CD4-positive, alpha-beta T cell treated with Interleukin-4 for 4 hours (primary cell): ENCODE measurements at regions not wholly inside any gene's neighbourhood (a gene's known extent, or its start where the extent isn't known, plus 50 kb on each side); places are given as distances from the start of the nearest gene placed in this dataset.
A peak's percentile ranks its signal among the peaks of the same experiment; 100 is the strongest.
"Not testable (repeated sequence)": the region's sequence is repeated elsewhere in the genome, so short reads cannot be mapped to it uniquely, and the experiment has no call there.

Experiments
- DNase-seq: peaks from one replicate; pipeline ENCODE4 v3.0.0-alpha.2; 2020

DNA sequence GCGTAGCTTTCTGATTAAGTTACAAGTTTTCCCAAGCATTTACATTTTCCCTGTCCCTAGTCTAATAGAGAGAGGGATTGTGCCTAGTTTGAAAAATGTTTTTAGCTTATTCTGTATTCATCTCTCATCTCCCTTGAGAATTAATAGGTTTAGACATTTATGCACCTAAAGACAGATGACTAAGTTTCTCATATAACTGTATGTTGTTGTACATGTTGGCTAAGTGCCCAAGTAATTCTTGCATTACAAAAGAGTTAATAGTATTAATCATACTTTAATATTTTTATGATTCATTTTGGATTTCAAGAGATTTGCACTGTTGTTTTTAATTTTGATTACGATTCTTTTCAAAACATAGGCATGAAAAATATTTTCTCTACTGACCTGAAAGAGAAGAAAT is 109.0 kb upstream of the TBL1XR1 start:
- no peak for DNase-seq

GRCh38 chr3:177307391-177307790 is 110.1 kb upstream of the TBL1XR1 start:
- no peak for DNase-seq

DNA sequence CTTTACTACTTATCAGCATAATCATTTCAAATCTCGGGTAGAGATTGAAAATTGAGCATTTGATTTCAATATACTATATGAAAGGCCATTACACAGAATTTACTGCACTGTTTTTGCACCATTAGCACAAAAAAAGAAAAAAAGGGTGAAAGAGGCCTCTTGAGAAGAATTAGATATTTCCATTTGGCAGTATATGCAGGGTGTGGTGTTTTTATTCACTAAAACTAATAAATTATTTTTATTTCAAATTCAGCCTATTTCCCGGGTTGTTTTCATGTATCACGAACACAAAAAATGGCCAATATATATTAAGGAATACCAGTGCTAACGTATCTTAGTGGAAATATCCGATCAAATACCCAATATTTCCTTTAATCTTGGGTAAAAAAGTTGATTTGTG is 110.5 kb upstream of the TBL1XR1 start:
- no peak for DNase-seq

GRCh38 chr3:177308286-177308685 is 111.0 kb upstream of the TBL1XR1 start:
- DNase-seq = no peak

DNA sequence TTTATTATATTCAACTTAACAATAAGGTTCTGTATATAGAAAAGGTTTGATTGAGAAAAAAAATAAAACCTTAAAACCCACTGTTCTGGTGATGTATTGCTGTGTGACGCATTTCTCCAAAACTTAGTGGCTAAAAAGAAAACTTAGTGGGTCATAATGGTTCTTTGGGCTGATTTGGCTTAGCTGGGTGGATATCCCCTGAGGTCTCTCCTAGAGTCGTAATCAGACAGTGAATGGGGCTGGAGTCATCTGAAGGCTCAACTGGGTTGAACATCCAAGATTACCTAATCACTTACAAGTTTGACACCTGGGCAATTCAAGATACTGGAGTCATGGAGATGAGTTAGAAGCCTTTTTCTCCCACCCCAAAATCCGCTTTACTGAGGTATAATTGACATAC is 111.6 kb upstream of the TBL1XR1 start:
- no peak for DNase-seq

DNA sequence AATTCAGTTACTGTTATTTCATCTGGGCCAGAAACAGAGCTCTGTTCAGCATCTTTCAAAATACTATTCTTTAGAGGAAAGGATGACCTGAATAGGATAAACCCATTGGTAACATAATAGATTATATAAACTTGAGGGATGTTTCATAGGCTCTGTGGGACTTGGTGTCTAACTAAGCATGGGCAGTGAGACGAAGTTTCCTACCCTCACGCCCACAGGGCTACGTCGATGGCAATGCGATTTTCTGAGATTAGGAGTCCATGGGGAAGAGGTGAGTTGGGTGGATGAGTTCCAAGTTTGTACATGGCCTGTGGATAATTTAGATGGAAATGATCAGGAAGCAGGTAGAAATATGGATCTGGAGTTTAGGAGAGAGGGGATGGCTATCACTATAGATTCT is 115.2 kb upstream of the TBL1XR1 start:
- DNase-seq = no peak

DNA sequence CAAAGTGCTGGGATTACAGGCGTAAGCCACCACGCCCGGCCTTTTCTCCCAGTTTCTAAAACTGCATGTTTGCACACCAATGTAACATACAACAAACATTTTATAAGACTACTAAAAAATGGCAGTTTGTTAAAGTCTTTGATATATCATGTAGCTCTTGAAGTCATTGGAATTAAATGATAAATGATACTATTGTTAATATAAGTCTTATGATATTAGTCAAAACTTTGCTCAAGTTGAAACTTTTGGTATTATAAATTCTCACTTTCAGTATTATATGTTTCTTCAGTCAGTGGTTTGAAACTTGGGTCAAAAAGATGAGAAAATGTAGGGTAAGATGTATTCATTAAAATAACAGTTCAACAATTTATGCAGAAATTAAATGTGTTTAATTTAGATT is 117.6 kb upstream of the TBL1XR1 start:
- no peak for DNase-seq

DNA sequence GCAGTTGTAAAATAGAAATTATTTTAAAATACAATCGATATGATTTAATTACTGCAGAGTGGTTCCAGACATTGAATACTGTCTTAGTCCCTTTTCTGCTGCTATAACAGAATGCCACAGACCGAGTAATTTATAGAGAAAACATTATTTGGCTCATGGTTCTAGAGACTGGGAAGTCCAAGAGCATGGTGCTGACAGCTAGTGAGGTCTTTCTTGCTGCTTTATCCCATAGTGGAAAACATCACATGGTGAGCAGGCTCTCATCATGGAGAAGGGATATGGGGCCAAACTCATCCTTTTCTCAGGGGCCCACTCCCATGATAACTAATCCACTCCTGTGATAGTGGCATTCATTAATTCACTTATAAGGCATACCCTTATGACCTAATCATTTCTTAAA is 120.0 kb upstream of the TBL1XR1 start:
- no peak for DNase-seq

DNA sequence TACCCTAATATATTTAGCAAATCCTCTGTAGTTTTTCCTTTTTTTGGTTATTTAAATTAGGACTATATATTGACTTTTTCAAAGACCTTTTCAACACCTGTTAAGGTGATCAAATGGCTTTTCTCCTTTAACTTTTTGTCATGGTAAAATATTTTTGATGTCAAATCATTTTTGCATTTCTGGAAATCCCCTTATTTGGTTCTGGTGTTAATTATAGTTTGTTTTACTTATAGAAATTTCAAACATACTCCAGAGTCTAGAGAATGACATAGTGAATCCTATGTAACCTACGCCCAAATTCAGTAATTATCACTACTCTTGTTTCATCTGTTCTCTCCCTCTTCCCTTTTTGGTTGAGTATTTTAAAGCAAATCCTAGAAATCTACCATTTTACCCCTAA is 121.3 kb upstream of the TBL1XR1 start:
- no peak for DNase-seq

- no peak for DNase-seq
Measured at GRCh38 chr3:177320765-177321247, 123.5 kb upstream of the TBL1XR1 start.

DNA sequence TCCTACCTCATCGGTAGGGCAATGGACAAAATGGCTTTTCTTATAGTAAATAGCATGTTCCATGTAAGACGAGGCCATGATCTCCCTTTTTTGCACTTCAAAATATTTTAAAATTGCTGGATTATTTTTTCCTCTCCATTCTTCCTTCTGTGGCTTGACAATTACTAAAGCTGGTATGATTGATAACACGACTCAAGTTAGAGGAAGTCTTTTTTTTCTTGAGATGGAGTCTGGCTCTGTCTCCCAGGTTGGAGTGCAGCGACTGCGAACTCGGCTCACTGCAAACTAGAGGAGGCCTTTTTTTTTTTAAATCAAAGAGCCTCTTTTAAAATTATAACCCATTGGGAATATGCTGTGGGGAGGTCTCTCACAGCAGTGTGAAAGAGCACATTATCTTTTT is 124.5 kb upstream of the TBL1XR1 start:
- no peak for DNase-seq

DNA sequence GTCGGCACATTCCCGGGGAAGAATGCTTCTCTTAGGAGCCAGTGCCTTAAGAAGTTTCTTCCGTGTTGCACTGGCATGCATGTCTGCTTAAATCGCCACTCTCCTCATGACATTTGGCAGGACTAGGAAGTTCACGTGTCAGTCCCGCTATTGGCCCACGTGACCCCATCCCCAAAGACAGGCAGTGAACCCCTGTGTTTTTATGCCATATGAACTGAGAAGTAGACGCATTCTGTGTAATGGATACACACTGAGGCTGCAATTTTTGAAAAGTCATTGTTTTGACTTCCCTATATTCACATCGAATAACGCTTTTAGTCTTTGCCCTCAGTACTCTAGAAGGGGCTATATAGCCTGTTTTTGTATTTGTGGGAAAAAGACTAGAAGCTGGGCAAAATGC is 125.6 kb upstream of the TBL1XR1 start:
- no peak for DNase-seq

DNA sequence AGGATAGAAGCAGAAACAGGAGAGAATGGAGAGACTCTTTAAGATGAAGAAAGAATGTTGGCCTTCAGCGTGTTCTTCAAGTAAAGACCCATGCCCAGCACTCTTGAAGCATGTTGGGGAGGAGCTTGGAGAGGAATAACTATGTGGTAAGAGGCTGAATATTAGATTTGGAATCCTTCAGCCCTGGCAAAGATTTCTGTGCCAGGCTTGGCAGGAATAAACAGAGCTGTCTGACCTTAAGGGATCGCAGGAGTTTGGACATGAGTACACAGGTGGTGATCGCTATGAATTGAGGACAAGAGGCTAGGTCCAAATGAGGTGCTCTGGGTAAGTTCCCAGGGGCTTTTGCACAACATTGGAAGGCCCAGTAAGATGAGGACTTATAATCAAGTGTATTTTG is 132.6 kb upstream of the TBL1XR1 start:
- no peak for DNase-seq

- DNase-seq = no peak
Measured at GRCh38 chr3:177330779-177331178, 133.5 kb upstream of the TBL1XR1 start.

GRCh38 chr3:177331203-177331835 is 134.0 kb upstream of the TBL1XR1 start:
- DNase-seq = no peak

- no peak for DNase-seq
Measured at GRCh38 chr3:177332955-177333354, 135.7 kb upstream of the TBL1XR1 start.

DNA sequence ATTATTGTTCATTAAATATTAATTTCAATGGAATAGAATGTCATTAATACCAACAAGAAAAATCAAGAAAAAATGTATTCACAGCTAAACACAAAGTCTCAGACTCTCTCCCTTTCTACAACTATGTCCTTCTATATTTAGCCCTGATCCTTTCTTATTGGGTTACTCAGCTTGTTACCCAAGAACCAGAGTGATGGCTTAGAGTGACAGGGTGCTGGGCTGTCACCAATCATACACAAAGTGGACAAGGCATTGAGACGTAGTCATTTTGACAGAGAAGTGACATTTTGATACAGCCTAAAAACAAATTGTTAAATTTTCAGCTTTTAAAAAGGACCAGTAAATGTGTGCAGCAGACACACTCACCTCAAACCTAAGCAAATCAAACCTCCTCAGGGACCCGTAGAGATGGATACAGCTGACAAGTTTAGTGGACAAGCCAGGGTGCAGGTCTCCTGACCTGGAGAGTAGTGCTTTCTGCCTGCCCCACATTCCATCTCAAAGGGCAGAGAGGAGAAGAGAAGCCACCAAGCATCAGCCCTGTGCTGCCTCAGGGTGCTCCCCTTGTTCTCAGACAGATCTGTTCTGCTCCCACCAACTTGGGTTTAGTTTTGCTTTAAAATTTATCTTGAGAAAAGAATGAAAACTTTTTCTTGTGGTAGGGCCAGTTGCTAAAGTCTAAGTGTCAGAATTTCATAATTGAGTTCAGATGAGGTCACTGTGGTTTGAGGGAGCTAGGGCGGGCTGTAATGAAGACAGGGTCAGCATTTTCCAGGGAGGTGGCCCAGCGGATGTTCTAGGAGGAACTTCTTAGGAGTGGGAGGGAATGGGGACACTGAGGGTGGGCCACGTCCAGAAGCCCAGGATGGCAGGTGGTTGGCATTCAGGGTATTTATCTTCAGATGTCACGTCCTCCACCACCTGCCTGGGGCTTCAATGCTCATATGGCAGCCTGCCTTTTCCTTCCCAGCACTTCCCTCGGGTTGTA is 136.5 kb upstream of the TBL1XR1 start:
- no peak for DNase-seq

GRCh38 chr3:177334803-177335202 is 137.5 kb upstream of the TBL1XR1 start:
- no peak for DNase-seq

GRCh38 chr3:177335728-177336127 is 138.4 kb upstream of the TBL1XR1 start:
- DNase-seq = no peak

DNA sequence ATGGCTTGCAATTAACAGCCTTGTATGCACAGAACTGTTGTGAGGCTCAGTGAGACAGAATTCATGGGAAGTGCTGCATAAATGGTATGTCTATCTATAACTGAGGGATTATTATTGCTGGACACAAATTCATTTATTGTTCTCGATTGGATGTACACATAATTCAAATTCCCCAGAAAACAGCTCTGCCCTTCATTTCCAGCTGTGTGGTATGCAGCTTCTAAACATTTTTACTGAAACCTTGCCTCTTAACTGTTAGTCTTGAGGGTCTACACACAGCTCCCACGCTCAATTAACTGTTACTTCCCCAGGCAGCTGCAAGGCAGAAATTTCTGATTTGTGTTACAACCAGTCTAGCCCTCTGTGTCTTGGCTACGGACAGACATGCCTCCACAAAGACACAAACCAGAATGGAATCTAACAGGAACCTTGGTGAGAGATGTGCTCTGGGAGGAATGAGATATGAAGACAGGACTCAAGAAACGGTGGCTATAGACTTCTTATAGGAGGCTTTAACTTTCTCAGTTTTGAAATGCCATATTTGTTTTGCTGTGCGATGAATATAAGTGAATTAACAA is 139.7 kb upstream of the TBL1XR1 start:
- no peak for DNase-seq

DNA sequence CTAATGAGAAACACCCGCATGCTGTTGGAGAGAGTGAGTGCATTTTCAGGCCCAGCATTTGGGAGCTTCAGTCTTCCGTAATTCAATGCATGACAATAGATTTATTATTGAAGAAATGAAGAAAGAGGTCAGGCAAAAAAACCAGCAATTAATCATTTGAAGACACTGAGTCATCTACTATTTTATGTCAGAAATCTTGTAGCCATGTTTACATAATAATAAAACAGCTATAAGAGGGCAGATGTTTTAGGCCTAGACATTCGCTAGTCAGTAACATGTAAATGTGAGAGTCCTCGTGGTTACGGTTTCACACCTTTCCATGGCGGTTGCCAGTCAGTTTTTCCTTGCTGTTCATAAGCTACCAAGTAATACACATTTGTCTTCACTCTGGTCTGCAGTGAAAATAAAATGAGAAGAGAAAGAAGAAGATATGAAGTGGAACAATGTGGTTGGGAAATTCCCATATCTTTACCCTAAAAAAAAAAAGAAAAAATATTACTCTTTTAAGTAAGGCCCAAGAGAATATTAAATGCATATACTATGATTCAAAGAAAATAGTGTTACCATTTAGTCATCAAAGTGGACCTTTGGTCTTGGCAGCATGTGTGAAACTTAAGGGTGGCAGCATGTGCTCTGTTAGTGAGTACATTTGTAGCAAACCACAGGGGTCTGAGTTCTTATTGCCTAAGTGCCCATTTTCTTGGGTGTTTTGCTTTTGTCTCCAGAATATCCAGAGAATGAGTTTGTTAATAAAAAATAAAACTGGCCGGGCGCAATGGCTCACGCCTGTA is 140.5 kb upstream of the TBL1XR1 start:
- peak; percentile 89 for DNase-seq

DNA sequence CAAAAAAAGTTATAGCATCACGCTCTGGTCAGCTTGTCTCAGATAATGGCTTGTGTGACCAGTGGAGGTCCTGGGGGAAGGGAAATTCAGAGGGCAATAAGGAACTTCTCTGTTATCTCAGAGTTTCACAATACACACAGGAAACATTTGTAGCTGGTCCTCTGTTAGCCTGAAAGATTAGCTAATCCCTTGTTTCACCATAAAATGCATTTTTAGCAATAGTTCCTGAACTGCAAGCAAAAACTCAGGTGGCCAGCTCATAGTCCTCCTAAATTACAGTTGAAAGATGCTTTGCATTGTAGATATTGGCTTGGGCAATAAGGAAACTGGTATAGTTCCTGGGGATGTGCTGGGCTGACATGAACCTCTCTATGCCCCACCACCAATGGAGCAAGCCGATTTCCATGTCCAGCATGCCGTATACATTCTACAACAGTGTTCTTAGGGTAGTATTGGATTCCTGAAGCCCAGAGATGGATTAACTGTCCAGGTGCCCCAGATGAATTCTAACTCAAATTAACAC is 141.5 kb upstream of the TBL1XR1 start:
- no peak for DNase-seq

DNA sequence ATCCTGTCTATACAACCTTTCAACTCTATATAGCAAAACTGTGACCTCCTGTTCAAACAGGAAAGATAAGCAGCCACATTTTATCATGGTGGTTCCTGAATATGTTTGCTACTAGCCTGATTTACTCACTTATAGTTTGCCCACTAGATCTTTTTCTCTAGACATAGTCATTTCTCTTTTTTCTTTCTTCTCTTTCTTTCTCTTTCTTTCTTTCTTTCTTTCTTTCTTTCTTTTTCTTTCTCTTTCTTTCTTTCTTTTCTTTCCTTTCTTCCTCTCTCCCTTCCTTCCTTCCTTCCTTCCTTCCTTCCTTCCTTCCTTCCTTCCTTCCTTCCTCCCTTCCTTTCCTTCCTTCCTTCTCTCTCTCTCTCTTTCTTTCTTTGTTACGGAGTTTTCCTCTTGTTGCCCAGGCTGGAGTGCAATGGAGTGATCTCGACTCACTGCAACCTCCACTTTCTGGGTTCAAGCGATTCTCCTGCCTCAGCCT is 142.0 kb upstream of the TBL1XR1 start:
- not testable (repeated sequence) for DNase-seq
